Pancreas (tissue), 10 donors: ENCODE measurements at regions not wholly inside any gene's neighbourhood (a gene's known extent, or its start where the extent isn't known, plus 50 kb on each side); places are given as distances from the start of the nearest gene placed in this dataset.

ENCODE experiments used
- ATAC-seq, 4 donors: fragments of 200-7000 bp; cut with Tn5 transposase; one replicate each; pipeline versions ENCODE4 v1.8.0 to v1.9.1; 2020; ENCODE audit warnings: mild to moderate bottlenecking in 4 of 4, moderate library complexity in 4 of 4
- DNase-seq, 6 donors: peaks; one replicate each; pipeline ENCODE4 v3.0.0-alpha.2; 2020
- FAIRE-seq: peaks from 2 replicates; lab custom pipeline; 2012; peaks lifted over from hg19 to GRCh38; lab: Jason Lieb, UNC
- H3K27ac ChIP-seq, 4 donors: fragments of 200-600 bp; sonication (generic); 1 replicate in 3 of 4; 2 replicates in 1 of 4; pipeline versions ENCODE4 v1.5.0 to v1.8.0; 2020
- H3K27me3 ChIP-seq, 4 donors: fragments of 200-600 bp; one replicate each; pipeline ENCODE4 v1.8.0; 2021
- H3K36me3 ChIP-seq, 3 donors: fragments of 200-600 bp; sonication (generic) in 1 of 3; one replicate each; pipeline versions ENCODE4 v1.5.0 to v1.8.0; 2020 to 2021
- H3K4me1 ChIP-seq, 3 donors: fragments of 200-600 bp; one replicate each; pipeline ENCODE4 v1.8.0; 2021
- H3K4me3 ChIP-seq, 4 donors: fragments of 200-600 bp; sonication (generic) in 2 of 4; one replicate each; pipeline versions ENCODE4 v1.5.0 to v1.8.0; 2020 to 2021
- H3K9me3 ChIP-seq, 4 donors: fragments of 200-600 bp; one replicate each; pipeline ENCODE4 v1.8.0; 2021
- WGBS, 2 donors: extraction: QIAGEN DNeasy Blood & Tissue Kit; methylation state at CpG; one replicate each; pipeline ENCODE4 v1.1.7; 2013; 5-methylcytosine and 5-hydroxymethylcytosine counted together
- intact Hi-C, 3 donors: fragments of 100-400 bp; cut with DNase I; formaldehyde crosslinking; loops; one replicate each; pipeline versions ENCODE4 v1.11.1 to v1.14.2; 2022
- TF ChIP-seq, protein P1 (sequence below), 4 donors: fragments of 200-600 bp; sonication (generic) in 3 of 4; IDR thresholded peaks; one replicate each; pipeline versions ENCODE4 v1.5.0 to v1.8.0; 2021; ENCODE audit warnings: antibody characterized with exemption in 4 of 4
- donor health status: healthy with polysubstance abuse.
- donor health status: DM: no; HTN: no; CAD: no; lungs with moderate emphysema.
- donor health status: DM: no; HTN: no; CAD: no.
- donor health status: control.
- donor health status: control.
- donor health status: Bipolar disorder and iron deficiency.
- donor health status: DM: yes; HTN: yes; CAD: no.
- donor health status: DM: no; HTN: no; CAD: no.
- donor health status: DM: no; HTN: no; CAD: no.
- donor health status: DM: yes; HTN: yes; CAD: no.

DNA sequence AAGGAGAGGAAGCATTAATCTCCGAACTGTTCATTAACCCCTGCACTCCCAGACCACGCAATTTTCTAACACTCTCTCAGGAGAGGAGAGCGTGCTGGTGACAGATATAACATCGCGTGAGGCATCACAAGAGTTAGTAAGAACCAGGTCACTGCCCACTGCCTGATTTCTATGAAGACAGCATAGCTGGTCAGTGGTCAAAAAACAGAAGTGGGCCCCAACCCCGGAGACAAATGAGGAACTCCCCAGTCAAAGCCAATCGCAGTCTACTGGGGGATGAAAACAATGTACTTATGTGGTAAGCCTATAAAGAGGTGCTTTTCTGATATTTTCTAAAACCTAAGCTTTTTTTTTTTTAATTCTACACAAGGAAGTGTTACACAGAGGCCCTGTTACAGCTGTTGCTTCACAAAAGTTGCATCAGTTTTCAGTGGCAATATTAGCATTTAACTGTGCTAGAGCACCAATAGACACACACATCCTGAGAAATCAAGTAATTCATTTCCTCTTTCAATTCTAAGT is 231.8 kb upstream of the IRF2BP2 start:
- intact Hi-C loops, result no loop called here

DNA sequence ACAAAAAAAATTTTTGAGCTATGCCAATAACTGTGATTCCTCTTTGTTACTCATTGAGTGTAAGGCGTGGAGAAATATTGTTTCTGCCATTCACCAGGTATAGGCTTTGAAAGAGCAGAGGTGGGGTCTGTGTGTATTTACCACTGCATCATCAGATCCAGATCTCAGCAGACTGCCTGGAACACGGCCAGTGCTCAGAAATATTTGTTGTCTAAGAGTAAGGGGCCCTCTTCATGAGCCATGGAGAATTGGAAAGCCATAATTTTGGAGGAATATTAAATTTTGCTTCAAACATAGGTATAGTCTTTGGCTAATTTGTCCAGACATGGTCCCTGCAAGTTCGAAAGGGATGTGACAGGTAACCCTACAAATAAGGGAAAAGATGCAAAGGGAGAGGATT is 231.3 kb upstream of the IRF2BP2 start:
- TF ChIP-seq, protein P1, sequence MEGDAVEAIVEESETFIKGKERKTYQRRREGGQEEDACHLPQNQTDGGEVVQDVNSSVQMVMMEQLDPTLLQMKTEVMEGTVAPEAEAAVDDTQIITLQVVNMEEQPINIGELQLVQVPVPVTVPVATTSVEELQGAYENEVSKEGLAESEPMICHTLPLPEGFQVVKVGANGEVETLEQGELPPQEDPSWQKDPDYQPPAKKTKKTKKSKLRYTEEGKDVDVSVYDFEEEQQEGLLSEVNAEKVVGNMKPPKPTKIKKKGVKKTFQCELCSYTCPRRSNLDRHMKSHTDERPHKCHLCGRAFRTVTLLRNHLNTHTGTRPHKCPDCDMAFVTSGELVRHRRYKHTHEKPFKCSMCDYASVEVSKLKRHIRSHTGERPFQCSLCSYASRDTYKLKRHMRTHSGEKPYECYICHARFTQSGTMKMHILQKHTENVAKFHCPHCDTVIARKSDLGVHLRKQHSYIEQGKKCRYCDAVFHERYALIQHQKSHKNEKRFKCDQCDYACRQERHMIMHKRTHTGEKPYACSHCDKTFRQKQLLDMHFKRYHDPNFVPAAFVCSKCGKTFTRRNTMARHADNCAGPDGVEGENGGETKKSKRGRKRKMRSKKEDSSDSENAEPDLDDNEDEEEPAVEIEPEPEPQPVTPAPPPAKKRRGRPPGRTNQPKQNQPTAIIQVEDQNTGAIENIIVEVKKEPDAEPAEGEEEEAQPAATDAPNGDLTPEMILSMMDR (IDR thresholded peaks at IDR 0.05), result no peak
- FAIRE-seq, result no peak

More for the DNA sequence above, 231.8 kb upstream of the IRF2BP2 start:
- FAIRE-seq (no peak), ATAC-seq (peak in 3 of 4 donors; percentile 29 to 67 (median 54)), DNase-seq (peak in 1 of 6 donors; percentile 65)
- no peaks in the 10 kb centered on the region for H3K36me3 ChIP-seq
- peaks cover 0 to 8% (median 0%) of the 10 kb centered on the region in 3 donors for H3K4me1 ChIP-seq
- H3K27ac ChIP-seq, result no peak overlapping the region
- TF ChIP-seq, protein P1 (IDR thresholded peaks at IDR 0.05), result no peak
- H3K9me3 ChIP-seq, result no peaks in the 10 kb centered on the region
- no peak overlapping the region for H3K4me3 ChIP-seq
- H3K27me3 ChIP-seq, result no peaks in the 10 kb centered on the region
- 83 to 85% methylated on average over 7 of the region's 7 CpGs for WGBS, 2 donors

DNA sequence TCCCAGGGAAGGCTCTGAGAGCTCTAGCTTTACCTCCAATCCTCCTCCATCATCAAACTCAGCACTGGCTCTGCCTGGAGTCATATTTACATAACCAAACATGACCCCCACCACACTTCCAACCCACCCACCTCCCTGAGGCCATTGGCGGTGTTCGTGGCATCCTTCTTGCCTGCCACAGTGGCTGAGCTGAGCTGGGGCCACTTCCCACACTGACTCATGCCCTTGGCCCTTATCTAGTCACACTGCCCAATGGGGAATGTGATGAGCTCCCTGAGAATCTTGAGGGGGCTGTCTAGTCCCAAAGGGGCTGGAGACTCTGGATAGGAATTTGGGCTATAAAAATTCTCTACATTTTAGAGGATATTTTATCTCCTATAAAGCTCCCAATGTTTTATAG is 230.9 kb upstream of the IRF2BP2 start:
- ATAC-seq, result no peak
- WGBS, 2 donors, result 94% methylated on average over 2 of the region's 2 CpGs
- Histone ChIP-seq H3K27ac (no peak overlapping the region), H3K4me1 (peaks cover 0 to 13% (median 0%) of the 10 kb centered on the region in 3 donors), H3K9me3 (no peaks in the 10 kb centered on the region), H3K36me3 (no peaks in the 10 kb centered on the region), H3K4me3 (no peak overlapping the region), H3K27me3 (no peaks in the 10 kb centered on the region)
- no peak for FAIRE-seq
- intact Hi-C loops, result no loop called here
- no peak for DNase-seq
- TF ChIP-seq, protein P1 (IDR thresholded peaks at IDR 0.05), result no peak

More for the DNA sequence above, 231.3 kb upstream of the IRF2BP2 start:
- no peak overlapping the region for H3K27ac ChIP-seq
- ATAC-seq (no peak), DNase-seq (no peak)
- intact Hi-C loops, result no loop called here
- no peaks in the 10 kb centered on the region for H3K27me3 ChIP-seq
- 85 to 86% methylated on average over 3 of the region's 3 CpGs for WGBS, 2 donors
- H3K4me3 ChIP-seq, result no peak overlapping the region
- H3K4me1 ChIP-seq, result peaks cover 0 to 9% (median 0%) of the 10 kb centered on the region in 3 donors
- H3K9me3 ChIP-seq, result no peaks in the 10 kb centered on the region
- H3K36me3 ChIP-seq, result no peaks in the 10 kb centered on the region

DNA sequence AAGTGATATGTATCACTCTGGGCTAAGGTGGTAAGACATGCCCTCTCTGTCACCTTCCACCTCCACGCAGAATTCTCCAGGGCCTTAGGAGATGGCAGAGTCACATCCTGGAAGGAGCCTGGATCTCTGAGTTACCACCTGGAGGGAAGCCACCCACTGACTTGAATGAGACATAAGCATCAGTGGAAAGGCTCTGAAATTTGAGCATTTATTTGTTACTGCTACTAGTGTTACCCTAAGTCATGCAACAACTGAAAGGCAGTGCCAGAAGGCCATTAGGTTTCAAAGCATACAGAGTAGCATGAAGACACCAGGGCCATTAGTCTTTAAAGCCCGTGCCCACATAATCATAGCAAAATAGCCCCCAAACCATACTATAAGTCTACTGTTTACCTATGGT is 230.3 kb upstream of the IRF2BP2 start:
- no peaks in the 10 kb centered on the region for H3K27me3 ChIP-seq
- H3K4me1 ChIP-seq, result peaks cover 0 to 12% (median 0%) of the 10 kb centered on the region in 3 donors
- TF ChIP-seq, protein P1 (IDR thresholded peaks at IDR 0.05), result no peak
- H3K4me3 ChIP-seq, result no peak overlapping the region
- no peaks in the 10 kb centered on the region for H3K36me3 ChIP-seq
- H3K27ac ChIP-seq, result no peak overlapping the region
- intact Hi-C loops, result no loop called here
- no peak for DNase-seq
- 92 to 94% methylated on average over 2 of the region's 2 CpGs for whole genome bisulfite sequencing, 2 donors
- FAIRE-seq, result no peak
- no peak for ATAC-seq
- H3K9me3 ChIP-seq, result no peaks in the 10 kb centered on the region

DNA sequence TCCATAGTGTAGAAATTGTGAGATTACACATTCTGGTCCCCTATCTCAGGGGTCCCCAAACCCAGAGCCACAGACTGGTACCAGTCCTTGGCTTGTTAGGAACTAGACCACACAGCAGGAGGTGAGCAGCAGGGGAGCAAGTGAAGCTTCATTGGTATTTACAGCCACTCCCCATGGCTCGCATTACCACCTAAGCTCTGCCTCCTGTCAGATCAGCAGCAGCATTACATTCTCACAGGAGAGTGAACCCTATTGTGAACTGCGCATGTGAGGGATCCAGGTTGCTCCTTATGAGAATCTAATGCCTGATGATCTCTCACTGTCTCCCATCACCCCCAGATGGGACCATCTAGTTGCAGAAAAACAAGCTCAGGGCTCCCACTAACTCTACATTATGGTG is 229.7 kb upstream of the IRF2BP2 start:
- intact Hi-C loops, result no loop called here
- no peak overlapping the region for H3K27ac ChIP-seq
- H3K4me3 ChIP-seq, result no peak overlapping the region
- DNase-seq, result no peak
- FAIRE-seq, result no peak
- TF ChIP-seq, protein P1 (IDR thresholded peaks at IDR 0.05), result no peak
- no peak for ATAC-seq
- no peaks in the 10 kb centered on the region for H3K9me3 ChIP-seq
- WGBS, 2 donors, result 85 to 89% methylated on average over 2 of the region's 2 CpGs
- no peaks in the 10 kb centered on the region for H3K36me3 ChIP-seq
- no peaks in the 10 kb centered on the region for H3K27me3 ChIP-seq
- H3K4me1 ChIP-seq, result peaks cover 0 to 11% (median 0%) of the 10 kb centered on the region in 3 donors
